Natural killer cell (primary cell): ENCODE measurements at regions not wholly inside any gene's neighbourhood (a gene's known extent, or its start where the extent isn't known, plus 50 kb on each side); places are given as distances from the start of the nearest gene placed in this dataset.

Experiments used
- ATAC-seq, 3 donors: fragments of 150-1000 bp in 2 of 3; fragments of 200-7000 bp in 1 of 3; cut with Tn5 transposase; 1 replicate in 1 of 3; 2 replicates in 2 of 3; pipeline ENCODE4 v1.10.0; 2021; ENCODE audit warnings: mild to moderate bottlenecking in 2 of 3, moderate library complexity in 2 of 3
- DNase-seq, 2 donors: peaks; one replicate each; pipeline versions ENCODE4 v3.0.0 to v3.0.0-alpha.2; 2013 to 2021; ENCODE audit warnings: mixed read lengths in 1 of 2
- H3K27ac ChIP-seq: one replicate; pipeline ENCODE4 v1.5.1; 2013; ENCODE audit warnings: mild to moderate bottlenecking, low read length
- H3K27me3 ChIP-seq: one replicate; pipeline ENCODE4 v1.6.1; 2013; ENCODE audit warnings: low read length; ENCODE audit not compliant: control insufficient read depth, insufficient read depth
- H3K36me3 ChIP-seq: one replicate; pipeline ENCODE4 v1.6.1; 2013; ENCODE audit warnings: low read length; ENCODE audit not compliant: control insufficient read depth, insufficient read depth
- H3K4me1 ChIP-seq: one replicate; pipeline ENCODE4 v1.6.1; 2013; ENCODE audit warnings: low read length; ENCODE audit not compliant: control insufficient read depth, insufficient read depth
- H3K4me3 ChIP-seq: one replicate; pipeline ENCODE4 v1.5.1; 2013; ENCODE audit warnings: low read length
- H3K9me3 ChIP-seq: one replicate; pipeline ENCODE4 v1.6.1; 2013; ENCODE audit warnings: low read length; ENCODE audit not compliant: control insufficient read depth, insufficient read depth
- H3K27ac Mint-ChIP-seq, 2 donors: one replicate each; pipeline ENCODE4 v1.8.0; 2022; ENCODE audit warnings: mild to moderate bottlenecking in 2 of 2, mixed read lengths in 2 of 2, moderate library complexity in 1 of 2
- H3K27me3 Mint-ChIP-seq, 2 donors: one replicate each; pipeline ENCODE4 v1.8.0; 2022; ENCODE audit warnings: low read depth in 2 of 2, mixed read lengths in 2 of 2
- H3K36me3 Mint-ChIP-seq: one replicate; pipeline ENCODE4 v1.8.0; 2022; ENCODE audit warnings: mixed read lengths
- H3K4me1 Mint-ChIP-seq, 2 donors: one replicate each; pipeline ENCODE4 v1.8.0; 2022; ENCODE audit warnings: mixed read lengths in 2 of 2
- H3K4me3 Mint-ChIP-seq: one replicate; pipeline ENCODE4 v1.8.0; 2022; ENCODE audit warnings: mild to moderate bottlenecking, moderate library complexity, mixed read lengths
- H3K9me3 Mint-ChIP-seq, 2 donors: one replicate each; pipeline ENCODE4 v1.8.0; 2022; ENCODE audit warnings: mixed read lengths in 2 of 2
- CTCF ChIP-seq: fragments of 200-600 bp; IDR thresholded peaks from one replicate; pipeline ENCODE4 v1.8.0; 2022; ENCODE audit warnings: antibody characterized with exemption
- WGBS: methylation state at CpG from one replicate; pipeline ENCODE4 v1.1.7; 2013; ENCODE audit warnings: missing lambda C conversion rate; ENCODE audit not compliant: insufficient coverage; 5-methylcytosine and 5-hydroxymethylcytosine counted together
- intact Hi-C: fragments of 100-400 bp; cut with micrococcal nuclease; formaldehyde crosslinking; loops from one replicate; pipeline ENCODE4 v1.14.2; 2022

DNA sequence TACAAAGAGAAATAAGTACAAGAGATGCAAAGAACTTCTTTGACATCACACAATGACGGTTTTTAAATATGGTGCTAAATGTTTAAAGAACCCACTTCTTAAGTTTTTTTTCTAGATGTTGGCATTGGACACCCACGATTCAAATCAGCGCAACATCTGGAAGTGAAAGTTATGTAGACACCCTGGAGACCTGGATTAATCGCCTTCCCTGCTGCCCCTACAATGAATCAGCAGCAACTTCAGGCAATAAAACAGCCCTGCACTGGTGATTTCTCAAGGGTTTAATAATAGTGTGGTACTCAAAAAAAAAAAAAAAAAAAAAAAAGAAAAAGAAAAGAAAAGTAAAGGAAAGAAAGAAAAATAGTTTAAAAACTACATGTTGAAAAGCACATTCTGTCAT lies 248.3 kb downstream of the NUF2 start:
- intact Hi-C loops: no loop called here
- no peak for ATAC-seq
- 88% methylated on average over 3 of the region's 4 CpGs for WGBS
- Histone ChIP-seq H3K27ac (no peak overlapping the region), H3K4me1 (no peaks in the 10 kb centered on the region), H3K4me3 (no peak overlapping the region), H3K36me3 (no peaks in the 10 kb centered on the region), H3K27me3 (no peaks in the 10 kb centered on the region), H3K9me3 (no peaks in the 10 kb centered on the region)
- H3K9me3 Mint-ChIP-seq: peaks cover 0 to 4% of the 10 kb centered on the region in 2 donors
- H3K4me3 Mint-ChIP-seq: no peak overlapping the region
- H3K27ac Mint-ChIP-seq: no peak overlapping the region
- DNase-seq: no peak
- TF ChIP-seq CTCF: no peak
- H3K36me3 Mint-ChIP-seq: no peaks in the 10 kb centered on the region
- H3K27me3 Mint-ChIP-seq: no peaks in the 10 kb centered on the region
- no peaks in the 10 kb centered on the region for H3K4me1 Mint-ChIP-seq

DNA sequence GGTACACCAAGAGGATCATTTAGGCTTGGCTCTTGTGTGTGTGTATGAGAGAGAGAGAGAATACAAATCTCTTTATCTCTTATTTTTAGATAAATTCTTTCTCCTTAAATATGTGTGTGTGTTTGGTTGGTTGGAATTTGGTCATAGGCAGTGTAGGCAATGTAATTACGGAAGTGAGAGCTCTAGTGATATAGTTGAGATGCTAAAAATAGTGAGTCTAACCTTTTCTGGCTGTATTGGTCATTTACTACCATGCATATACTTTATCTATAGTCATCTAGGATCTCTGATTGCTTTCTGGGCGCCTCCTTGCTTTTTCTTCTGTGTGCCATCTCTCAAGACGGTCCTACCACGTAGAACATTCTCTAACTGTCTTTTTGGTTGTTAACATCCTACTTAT lies 250.2 kb downstream of the NUF2 start:
- H3K27me3 Mint-ChIP-seq: no peaks in the 10 kb centered on the region
- no peaks in the 10 kb centered on the region for H3K4me1 Mint-ChIP-seq
- WGBS: 89% methylated on average over 3 of the region's 4 CpGs
- H3K9me3 ChIP-seq: no peaks in the 10 kb centered on the region
- H3K9me3 Mint-ChIP-seq: peaks cover 0 to 8% of the 10 kb centered on the region in 2 donors
- ATAC-seq (no peak), DNase-seq (no peak)
- H3K4me3 ChIP-seq: no peak overlapping the region
- H3K36me3 Mint-ChIP-seq: no peaks in the 10 kb centered on the region
- no peak overlapping the region for H3K27ac ChIP-seq
- TF ChIP-seq CTCF: no peak
- H3K4me3 Mint-ChIP-seq: no peak overlapping the region
- no peak overlapping the region for H3K27ac Mint-ChIP-seq
- no peaks in the 10 kb centered on the region for H3K36me3 ChIP-seq
- no peaks in the 10 kb centered on the region for H3K27me3 ChIP-seq
- intact Hi-C loops: no loop called here
- no peaks in the 10 kb centered on the region for H3K4me1 ChIP-seq

GRCh38 chr1:163574119-163574518 lies 252.4 kb downstream of the NUF2 start:
- no peak overlapping the region for H3K27ac Mint-ChIP-seq
- Histone ChIP-seq H3K27me3 (no peaks in the 10 kb centered on the region), H3K4me3 (no peak overlapping the region), H3K4me1 (no peaks in the 10 kb centered on the region), H3K9me3 (no peaks in the 10 kb centered on the region), H3K27ac (no peak overlapping the region), H3K36me3 (no peaks in the 10 kb centered on the region)
- H3K4me1 Mint-ChIP-seq: no peaks in the 10 kb centered on the region
- peaks cover 0 to 8% of the 10 kb centered on the region in 2 donors for H3K9me3 Mint-ChIP-seq
- TF ChIP-seq CTCF: no peak
- H3K4me3 Mint-ChIP-seq: no peak overlapping the region
- intact Hi-C loops: no loop called here
- WGBS: 93% methylated on average over 6 of the region's 6 CpGs
- H3K27me3 Mint-ChIP-seq: no peaks in the 10 kb centered on the region
- no peak for ATAC-seq
- no peaks in the 10 kb centered on the region for H3K36me3 Mint-ChIP-seq
- DNase-seq: no peak

GRCh38 chr1:163580926-163581325 lies 259.2 kb downstream of the NUF2 start:
- ATAC-seq (no peak), DNase-seq (no peak)
- H3K4me3 Mint-ChIP-seq: no peak overlapping the region
- intact Hi-C loops: no loop called here
- H3K36me3 ChIP-seq: no peaks in the 10 kb centered on the region
- no peak overlapping the region for H3K4me3 ChIP-seq
- no peaks in the 10 kb centered on the region for H3K9me3 ChIP-seq
- TF ChIP-seq CTCF: no peak
- WGBS: 47% methylated on average over 2 of the region's 3 CpGs
- H3K27ac ChIP-seq: no peak overlapping the region
- H3K4me1 Mint-ChIP-seq: no peaks in the 10 kb centered on the region
- no peak overlapping the region for H3K27ac Mint-ChIP-seq
- H3K27me3 Mint-ChIP-seq: no peaks in the 10 kb centered on the region
- peaks cover 2 to 6% of the 10 kb centered on the region in 2 donors for H3K9me3 Mint-ChIP-seq
- H3K36me3 Mint-ChIP-seq: no peaks in the 10 kb centered on the region
- H3K4me1 ChIP-seq: no peaks in the 10 kb centered on the region
- H3K27me3 ChIP-seq: no peaks in the 10 kb centered on the region
